DND-41 (cell line): ENCODE measurements at regions not wholly inside any gene's neighbourhood (a gene's known extent, or its start where the extent isn't known, plus 50 kb on each side); places are given as distances from the start of the nearest gene placed in this dataset.
"Not testable (repeated sequence)": the region's sequence is repeated elsewhere in the genome, so short reads cannot be mapped to it uniquely, and the experiment has no call there.

ENCODE experiments used
- EZH2 ChIP-seq: IDR thresholded peaks from 3 replicates; pipeline ENCODE4 v1.6.1; 2012; ENCODE audit warnings: borderline replicate concordance, low read depth, mild to moderate bottlenecking, moderate library complexity, low read length, inconsistent platforms; ENCODE audit not compliant: severe bottlenecking
- TF ChIP-seq, protein P1 (sequence below): IDR thresholded peaks from 2 replicates; pipeline ENCODE4 v1.5.1; 2012; ENCODE audit warnings: borderline replicate concordance, low read length, moderate library complexity, mild to moderate bottlenecking; ENCODE audit not compliant: poor library complexity, severe bottlenecking; ENCODE audit errors: extremely low read depth

DNA sequence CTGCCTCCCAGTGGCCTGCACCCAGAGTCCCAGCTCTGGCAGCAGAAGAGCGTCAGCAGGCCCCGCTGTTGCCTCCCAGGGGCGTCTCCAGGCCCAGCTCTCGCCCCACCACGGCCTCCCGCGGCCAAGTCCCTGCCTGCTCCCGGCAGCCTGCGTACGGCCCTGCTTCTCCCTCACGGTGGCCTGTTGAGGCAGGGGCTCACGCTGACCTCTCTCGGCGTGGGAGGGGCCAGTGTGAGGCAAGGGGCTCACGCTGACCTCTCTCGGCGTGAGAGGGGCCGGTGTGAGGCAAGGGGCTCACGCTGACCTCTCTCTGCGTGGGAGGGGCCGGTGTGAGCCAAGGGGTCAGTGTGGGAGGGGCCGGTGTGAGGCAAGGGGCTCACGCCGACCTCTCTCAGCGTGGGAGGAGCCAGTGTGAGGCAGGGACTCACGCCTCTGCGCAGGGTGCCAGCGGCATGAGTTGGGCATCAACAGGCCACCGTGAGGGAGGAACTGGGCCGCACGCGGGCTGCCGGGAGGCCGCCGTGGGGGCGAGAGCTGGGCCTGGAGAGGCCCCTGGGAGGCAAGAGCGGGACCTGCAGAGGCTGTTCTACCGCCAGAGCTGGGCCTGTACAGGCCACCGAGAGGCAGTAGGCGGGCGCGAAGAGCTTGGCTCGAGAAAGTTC is 254.1 kb upstream of the NUPR2 start:
- TF ChIP-seq, protein P1, sequence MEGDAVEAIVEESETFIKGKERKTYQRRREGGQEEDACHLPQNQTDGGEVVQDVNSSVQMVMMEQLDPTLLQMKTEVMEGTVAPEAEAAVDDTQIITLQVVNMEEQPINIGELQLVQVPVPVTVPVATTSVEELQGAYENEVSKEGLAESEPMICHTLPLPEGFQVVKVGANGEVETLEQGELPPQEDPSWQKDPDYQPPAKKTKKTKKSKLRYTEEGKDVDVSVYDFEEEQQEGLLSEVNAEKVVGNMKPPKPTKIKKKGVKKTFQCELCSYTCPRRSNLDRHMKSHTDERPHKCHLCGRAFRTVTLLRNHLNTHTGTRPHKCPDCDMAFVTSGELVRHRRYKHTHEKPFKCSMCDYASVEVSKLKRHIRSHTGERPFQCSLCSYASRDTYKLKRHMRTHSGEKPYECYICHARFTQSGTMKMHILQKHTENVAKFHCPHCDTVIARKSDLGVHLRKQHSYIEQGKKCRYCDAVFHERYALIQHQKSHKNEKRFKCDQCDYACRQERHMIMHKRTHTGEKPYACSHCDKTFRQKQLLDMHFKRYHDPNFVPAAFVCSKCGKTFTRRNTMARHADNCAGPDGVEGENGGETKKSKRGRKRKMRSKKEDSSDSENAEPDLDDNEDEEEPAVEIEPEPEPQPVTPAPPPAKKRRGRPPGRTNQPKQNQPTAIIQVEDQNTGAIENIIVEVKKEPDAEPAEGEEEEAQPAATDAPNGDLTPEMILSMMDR: not testable (repeated sequence)
- TF ChIP-seq EZH2: not testable (repeated sequence)
